GM21367 (cell line): ENCODE measurements at regions not wholly inside any gene's neighbourhood (a gene's known extent, or its start where the extent isn't known, plus 50 kb on each side); places are given as distances from the start of the nearest gene placed in this dataset.

Source experiments
- ATAC-seq: cut with Tn5 transposase; IDR thresholded peaks from one replicate; pipeline ENCODE4 v1.9.1; 2021; ENCODE audit not compliant: unreplicated experiment

- ATAC-seq = no peak
These were observed 173.5 kb downstream of the DLL1 start for GRCh38 chr6:170117111-170117972.

GRCh38 chr6:170116636-170117035, 174.2 kb downstream of the DLL1 start:
- no peak for ATAC-seq

GRCh38 chr6:170114956-170115855, 175.7 kb downstream of the DLL1 start:
- no peak for ATAC-seq

- no peak for ATAC-seq
These were observed 176.5 kb downstream of the DLL1 start for GRCh38 chr6:170114187-170114945.

GRCh38 chr6:170113141-170113540, 177.7 kb downstream of the DLL1 start:
- ATAC-seq = no peak

- no peak for ATAC-seq
These were observed 178.4 kb downstream of the DLL1 start for GRCh38 chr6:170112583-170112860.

GRCh38 chr6:170111816-170112582, 178.9 kb downstream of the DLL1 start:
- ATAC-seq = no peak

- no peak for ATAC-seq
These were observed 179.7 kb downstream of the DLL1 start for GRCh38 chr6:170111141-170111664.

GRCh38 chr6:170110201-170111140, 180.4 kb downstream of the DLL1 start:
- no peak for ATAC-seq

GRCh38 chr6:170108890-170109587, 181.8 kb downstream of the DLL1 start:
- ATAC-seq = no peak

GRCh38 chr6:170108456-170108855, 182.4 kb downstream of the DLL1 start:
- ATAC-seq = no peak

GRCh38 chr6:170107606-170108222, 183.2 kb downstream of the DLL1 start:
- ATAC-seq = no peak

GRCh38 chr6:170106906-170107525, 183.9 kb downstream of the DLL1 start:
- ATAC-seq = no peak

- no peak for ATAC-seq
These were observed 188.0 kb downstream of the DLL1 start for GRCh38 chr6:170102582-170103481.

- ATAC-seq = no peak
These were observed 188.8 kb downstream of the DLL1 start for GRCh38 chr6:170102038-170102437.

GRCh38 chr6:170101281-170102035, 189.4 kb downstream of the DLL1 start:
- no peak for ATAC-seq
